H9 (cell line): ENCODE measurements at regions not wholly inside any gene's neighbourhood (a gene's known extent, or its start where the extent isn't known, plus 50 kb on each side); places are given as distances from the start of the nearest gene placed in this dataset.
A peak's percentile ranks its signal among the peaks of the same experiment; 100 is the strongest.

Experiments
- DNase-seq: peaks from one replicate; pipeline ENCODE4 v3.0.0-alpha.2; 2017
- H2AFZ ChIP-seq: one replicate; pipeline ENCODE4 v1.6.1; 2013; ENCODE audit warnings: mild to moderate bottlenecking, low read length, control low read depth, moderate library complexity
- H2AK5ac ChIP-seq: 2 replicates; pipeline ENCODE4 v1.6.1; 2013; ENCODE audit warnings: low read length, control low read depth, mixed read lengths; ENCODE audit not compliant: insufficient read length
- H2BK120ac ChIP-seq: one replicate; pipeline ENCODE4 v1.6.1; 2013; ENCODE audit warnings: low read depth, mild to moderate bottlenecking, low read length, control low read depth, inconsistent platforms; ENCODE audit not compliant: poor library complexity, severe bottlenecking
- H2BK12ac ChIP-seq: 2 replicates; pipeline ENCODE4 v1.6.1; 2013; ENCODE audit warnings: low read length, control low read depth, mixed read lengths, low read depth; ENCODE audit not compliant: insufficient read length
- H2BK15ac ChIP-seq: 2 replicates; pipeline ENCODE4 v1.6.1; 2013; ENCODE audit warnings: low read depth, low read length, control low read depth
- H2BK20ac ChIP-seq: one replicate; pipeline ENCODE4 v1.6.1; 2013; ENCODE audit warnings: low read depth, mild to moderate bottlenecking, low read length, control low read depth, inconsistent platforms; ENCODE audit not compliant: poor library complexity, severe bottlenecking
- H2BK5ac ChIP-seq: 2 replicates; pipeline ENCODE4 v1.6.1; 2013; ENCODE audit warnings: low read length, control low read depth, mixed read lengths; ENCODE audit not compliant: insufficient read length
- H3K14ac ChIP-seq: 2 replicates; pipeline ENCODE4 v1.6.1; 2013; ENCODE audit warnings: low read length, control low read depth; ENCODE audit not compliant: insufficient read depth
- H3K18ac ChIP-seq: 2 replicates; pipeline ENCODE4 v1.6.1; 2013; ENCODE audit warnings: low read depth, mild to moderate bottlenecking, mixed read lengths, low read length, control low read depth; ENCODE audit not compliant: insufficient read length
- H3K23ac ChIP-seq: 2 replicates; pipeline ENCODE4 v1.6.1; 2013; ENCODE audit warnings: low read length, control low read depth, mixed read lengths, low read depth; ENCODE audit not compliant: insufficient read length
- H3K23me2 ChIP-seq: 2 replicates; pipeline ENCODE4 v1.6.1; 2013; ENCODE audit warnings: low read depth, mild to moderate bottlenecking, mixed read lengths, low read length, control low read depth; ENCODE audit not compliant: insufficient read length, poor library complexity, severe bottlenecking
- H3K27ac ChIP-seq: 2 replicates; pipeline ENCODE4 v1.5.1; 2013; ENCODE audit warnings: low read length, control low read depth, mixed read lengths, low read depth; ENCODE audit not compliant: insufficient read length
- H3K27me3 ChIP-seq: 2 replicates; pipeline ENCODE4 v1.6.1; 2013; ENCODE audit warnings: low read length, control low read depth, inconsistent platforms; ENCODE audit not compliant: insufficient read depth
- H3K4ac ChIP-seq: 2 replicates; pipeline ENCODE4 v1.6.1; 2013; ENCODE audit warnings: low read depth, mild to moderate bottlenecking, control low read depth, inconsistent platforms, low read length, moderate library complexity
- H3K4me1 ChIP-seq: 2 replicates; pipeline ENCODE4 v1.6.1; 2013; ENCODE audit warnings: low read length, control low read depth, inconsistent platforms; ENCODE audit not compliant: insufficient read depth
- H3K4me2 ChIP-seq: 2 replicates; pipeline ENCODE4 v1.6.1; 2013; ENCODE audit warnings: low read length, control low read depth, mixed read lengths; ENCODE audit not compliant: insufficient read length, insufficient read depth
- H3K56ac ChIP-seq: 2 replicates; pipeline ENCODE4 v1.6.1; 2013; ENCODE audit warnings: low read depth, mild to moderate bottlenecking, mixed read lengths, low read length, control low read depth; ENCODE audit not compliant: insufficient read length
- H3K79me1 ChIP-seq: 2 replicates; pipeline ENCODE4 v1.6.1; 2013; ENCODE audit warnings: low read depth, mild to moderate bottlenecking, moderate library complexity, low read length, control low read depth, inconsistent platforms; ENCODE audit not compliant: insufficient read depth, poor library complexity, severe bottlenecking
- H3K79me2 ChIP-seq: 2 replicates; pipeline ENCODE4 v1.6.1; 2013; ENCODE audit warnings: low read length, control low read depth, inconsistent platforms; ENCODE audit not compliant: insufficient read depth
- H3K9ac ChIP-seq: 2 replicates; pipeline ENCODE4 v1.6.1; 2013; ENCODE audit warnings: low read length, control low read depth, mixed read lengths; ENCODE audit not compliant: insufficient read length; ENCODE audit errors: extremely low read depth
- H3K9me3 ChIP-seq: one replicate; pipeline ENCODE4 v1.6.1; 2013; ENCODE audit warnings: low read depth, low read length, inconsistent platforms; ENCODE audit not compliant: control insufficient read depth
- H3T11ph ChIP-seq: one replicate; pipeline ENCODE4 v1.6.1; 2013; ENCODE audit warnings: mild to moderate bottlenecking, low read length, control low read depth, inconsistent platforms
- H4K20me1 ChIP-seq: one replicate; pipeline ENCODE4 v1.6.1; 2013; ENCODE audit not compliant: control insufficient read depth, insufficient read length, insufficient read depth
- H4K5ac ChIP-seq: 2 replicates; pipeline ENCODE4 v1.6.1; 2013; ENCODE audit warnings: low read depth, mild to moderate bottlenecking, mixed read lengths, low read length, control low read depth; ENCODE audit not compliant: insufficient read length
- H4K8ac ChIP-seq: replicated peaks from 2 replicates; pipeline ENCODE4 v1.6.1; 2013; ENCODE audit warnings: low read length, control low read depth, mixed read lengths, low read depth; ENCODE audit not compliant: insufficient read length
- H4K91ac ChIP-seq: 2 replicates; pipeline ENCODE4 v1.6.1; 2013; ENCODE audit warnings: low read depth, mild to moderate bottlenecking, moderate library complexity, mixed read lengths, low read length, control low read depth; ENCODE audit not compliant: insufficient read length
- H3K27ac Mint-ChIP-seq, 3 experiments: 2 replicates in 2 of 3; 3 replicates in 1 of 3; pipeline ENCODE4 v1.8.0; 2020 to 2021; ENCODE audit warnings: mixed read lengths in 3 of 3, mild to moderate bottlenecking in 1 of 3, moderate library complexity in 1 of 3
- H3K27me3 Mint-ChIP-seq: 2 replicates; pipeline ENCODE4 v1.8.0; 2021; ENCODE audit warnings: low read depth, mild to moderate bottlenecking, moderate library complexity, mixed read lengths
- H3K36me3 Mint-ChIP-seq, 3 experiments: 2 replicates in 2 of 3; 3 replicates in 1 of 3; pipeline ENCODE4 v1.8.0; 2020 to 2021; ENCODE audit warnings: low read depth in 3 of 3, mixed read lengths in 3 of 3; ENCODE audit not compliant: insufficient read depth in 1 of 3
- H3K4me1 Mint-ChIP-seq, 2 experiments: 2 replicates each; pipeline ENCODE4 v1.8.0; 2020; ENCODE audit warnings: mixed read lengths in 2 of 2
- H3K4me3 Mint-ChIP-seq, 2 experiments: 2 replicates in 1 of 2; 3 replicates in 1 of 2; pipeline ENCODE4 v1.8.0; 2020 to 2021; ENCODE audit warnings: mild to moderate bottlenecking in 2 of 2, mixed read lengths in 2 of 2, moderate library complexity in 1 of 2
- H3K9me3 Mint-ChIP-seq, 2 experiments: 2 replicates in 1 of 2; 3 replicates in 1 of 2; pipeline ENCODE4 v1.8.0; 2020; ENCODE audit warnings: mild to moderate bottlenecking in 2 of 2, mixed read lengths in 2 of 2, moderate library complexity in 1 of 2
- whole genome bisulfite sequencing: extraction: QIAGEN DNeasy Blood & Tissue Kit; methylation state at CpG from one replicate; pipeline ENCODE4 v1.1.7; 2013; ENCODE audit warnings: missing lambda C conversion rate, low lambda C conversion rate, mixed read lengths; ENCODE audit not compliant: insufficient read length; ENCODE audit errors: extremely low coverage; 5-methylcytosine and 5-hydroxymethylcytosine counted together
- TF ChIP-seq, protein P1 (sequence below): fragments of 200-600 bp; sonication (generic); conservative IDR thresholded peaks from 3 replicates; pipeline ENCODE4 v1.8.0; 2021; ENCODE audit warnings: antibody characterized with exemption, mild to moderate bottlenecking

DNA sequence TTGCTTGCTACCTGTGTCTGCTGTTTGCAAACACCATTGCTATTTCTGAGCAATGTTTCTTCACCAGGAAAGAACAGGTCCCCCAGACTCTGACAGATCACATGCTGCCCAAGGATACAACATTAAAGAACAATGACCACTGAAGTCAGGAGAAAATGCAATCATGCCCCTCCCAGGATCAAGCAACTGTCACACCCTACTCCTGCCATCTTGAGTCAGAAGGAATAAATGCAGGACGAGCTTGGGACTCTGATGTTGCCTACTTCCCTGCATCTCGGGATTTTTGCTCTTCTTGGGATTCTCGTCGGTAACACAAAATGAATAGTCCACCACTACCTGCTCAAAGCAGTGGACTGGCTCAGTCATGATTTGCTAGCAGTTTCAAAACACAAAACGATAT lies 490.6 kb downstream of the COG6 start:
- H2BK5ac ChIP-seq: no peak overlapping the region
- H3K27me3 ChIP-seq: no peaks in the 10 kb centered on the region
- Mint-ChIP-seq H3K4me3 (no peak overlapping the region), H3K27ac (no peak overlapping the region), H3K36me3 (no peaks in the 10 kb centered on the region), H3K9me3 (no peaks in the 10 kb centered on the region), H3K4me1 (peaks cover 6 to 11% of the 10 kb centered on the region in 2 experiments), H3K27me3 (no peaks in the 10 kb centered on the region)
- no peaks in the 10 kb centered on the region for H3K79me2 ChIP-seq
- no peak overlapping the region for H3K4ac ChIP-seq
- no peak overlapping the region for H2AFZ ChIP-seq
- H3K18ac ChIP-seq: no peak overlapping the region
- H3T11ph ChIP-seq: no peak overlapping the region
- TF ChIP-seq, protein P1, sequence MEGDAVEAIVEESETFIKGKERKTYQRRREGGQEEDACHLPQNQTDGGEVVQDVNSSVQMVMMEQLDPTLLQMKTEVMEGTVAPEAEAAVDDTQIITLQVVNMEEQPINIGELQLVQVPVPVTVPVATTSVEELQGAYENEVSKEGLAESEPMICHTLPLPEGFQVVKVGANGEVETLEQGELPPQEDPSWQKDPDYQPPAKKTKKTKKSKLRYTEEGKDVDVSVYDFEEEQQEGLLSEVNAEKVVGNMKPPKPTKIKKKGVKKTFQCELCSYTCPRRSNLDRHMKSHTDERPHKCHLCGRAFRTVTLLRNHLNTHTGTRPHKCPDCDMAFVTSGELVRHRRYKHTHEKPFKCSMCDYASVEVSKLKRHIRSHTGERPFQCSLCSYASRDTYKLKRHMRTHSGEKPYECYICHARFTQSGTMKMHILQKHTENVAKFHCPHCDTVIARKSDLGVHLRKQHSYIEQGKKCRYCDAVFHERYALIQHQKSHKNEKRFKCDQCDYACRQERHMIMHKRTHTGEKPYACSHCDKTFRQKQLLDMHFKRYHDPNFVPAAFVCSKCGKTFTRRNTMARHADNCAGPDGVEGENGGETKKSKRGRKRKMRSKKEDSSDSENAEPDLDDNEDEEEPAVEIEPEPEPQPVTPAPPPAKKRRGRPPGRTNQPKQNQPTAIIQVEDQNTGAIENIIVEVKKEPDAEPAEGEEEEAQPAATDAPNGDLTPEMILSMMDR: peak; percentile 49
- no peaks in the 10 kb centered on the region for H4K20me1 ChIP-seq
- no peak overlapping the region for H3K4me2 ChIP-seq
- no peak overlapping the region for H2BK12ac ChIP-seq
- no peak overlapping the region for H2BK120ac ChIP-seq
- H4K8ac ChIP-seq: no peak overlapping the region
- H3K27ac ChIP-seq: no peak overlapping the region
- no peak overlapping the region for H3K14ac ChIP-seq
- no peak overlapping the region for H3K56ac ChIP-seq
- no peaks in the 10 kb centered on the region for H3K79me1 ChIP-seq
- peak; percentile 41 for DNase-seq
- no peaks in the 10 kb centered on the region for H3K9me3 ChIP-seq
- no peak overlapping the region for H2BK20ac ChIP-seq
- WGBS: no CpG with 5 or more reads among the region's 5 CpGs
- no peaks in the 10 kb centered on the region for H3K4me1 ChIP-seq
- no peak overlapping the region for H3K23ac ChIP-seq
- no peak overlapping the region for H4K5ac ChIP-seq
- no peak overlapping the region for H3K9ac ChIP-seq
- no peak overlapping the region for H2AK5ac ChIP-seq
- no peaks in the 10 kb centered on the region for H3K23me2 ChIP-seq
- no peak overlapping the region for H2BK15ac ChIP-seq
- H4K91ac ChIP-seq: no peak overlapping the region
